GM20431 (cell line): ENCODE measurements at regions not wholly inside any gene's neighbourhood (a gene's known extent, or its start where the extent isn't known, plus 50 kb on each side); places are given as distances from the start of the nearest gene placed in this dataset.

ENCODE experiments used
- in situ Hi-C: fragments of 300-500 bp; cut with MseI, MboI; formaldehyde crosslinking; loops from one replicate; pipeline ENCODE4 v1.15.0; 2020; ENCODE audit warnings: low sequenced_read_pairs; ENCODE audit not compliant: unreplicated experiment

DNA sequence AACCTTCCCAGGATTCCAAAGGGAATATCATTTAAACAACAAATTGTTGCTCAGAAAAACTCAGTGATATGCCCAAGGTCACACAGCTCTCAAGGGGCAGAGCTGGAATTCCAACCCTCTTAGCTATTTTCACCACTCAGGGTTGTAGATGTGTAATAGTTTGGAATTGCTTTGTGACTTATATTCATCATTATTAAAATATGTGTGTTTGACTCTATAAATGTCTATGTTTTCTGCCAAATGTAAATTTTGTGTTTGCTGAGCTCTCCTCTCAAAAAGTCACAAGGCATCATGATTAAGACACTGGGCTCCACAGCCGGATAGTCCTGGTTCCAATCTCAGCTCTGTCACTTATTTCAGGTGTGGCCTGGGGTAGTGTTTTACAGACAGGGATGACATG lies 407.3 kb downstream of the TMEM135 start:
- in situ Hi-C loops: no loop called here

DNA sequence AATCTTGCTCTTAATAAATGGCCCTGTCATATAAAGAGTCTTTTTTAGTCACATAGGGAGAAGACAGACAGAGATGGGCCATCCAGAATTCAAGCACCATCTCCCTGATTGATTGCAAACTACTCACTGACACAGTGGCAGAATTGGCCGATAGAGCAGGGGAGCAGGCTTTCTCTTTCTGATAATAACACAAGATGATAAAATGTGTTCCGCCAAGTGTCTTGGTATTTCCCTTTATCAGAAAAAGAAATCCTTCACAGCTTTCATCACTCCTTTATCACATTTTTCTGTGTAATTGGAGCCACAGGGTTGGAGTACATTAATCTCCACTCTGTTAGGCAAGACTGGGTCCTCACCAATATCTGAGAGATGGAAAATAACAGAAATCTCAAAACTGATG lies 406.0 kb downstream of the TMEM135 start:
- in situ Hi-C loops: no loop called here

- in situ Hi-C loops: no loop called here
Measured at GRCh38 chr11:87440076-87440770, 402.5 kb downstream of the TMEM135 start.

DNA sequence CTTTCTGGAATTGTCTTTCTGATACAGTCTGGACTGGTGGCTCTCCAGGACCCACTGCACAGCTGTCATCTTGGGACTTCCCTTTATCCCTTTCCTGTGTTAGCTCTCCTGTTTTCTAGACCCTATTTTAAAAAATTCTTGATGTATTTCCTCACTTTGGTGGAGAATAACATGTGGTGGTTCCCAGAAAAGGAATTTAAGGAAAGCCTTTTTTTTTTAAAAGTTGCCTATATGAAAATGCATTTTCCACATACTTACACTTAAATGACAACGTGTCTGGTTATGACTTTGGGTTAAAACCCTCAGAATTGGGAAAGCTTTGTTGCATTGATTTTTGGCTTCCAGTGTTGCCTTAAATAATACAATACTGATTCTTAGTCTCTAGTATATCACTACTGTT lies 400.7 kb downstream of the TMEM135 start:
- in situ Hi-C loops: no loop called here

GRCh38 chr11:87437844-87438223 lies 400.1 kb downstream of the TMEM135 start:
- in situ Hi-C loops: no loop called here

DNA sequence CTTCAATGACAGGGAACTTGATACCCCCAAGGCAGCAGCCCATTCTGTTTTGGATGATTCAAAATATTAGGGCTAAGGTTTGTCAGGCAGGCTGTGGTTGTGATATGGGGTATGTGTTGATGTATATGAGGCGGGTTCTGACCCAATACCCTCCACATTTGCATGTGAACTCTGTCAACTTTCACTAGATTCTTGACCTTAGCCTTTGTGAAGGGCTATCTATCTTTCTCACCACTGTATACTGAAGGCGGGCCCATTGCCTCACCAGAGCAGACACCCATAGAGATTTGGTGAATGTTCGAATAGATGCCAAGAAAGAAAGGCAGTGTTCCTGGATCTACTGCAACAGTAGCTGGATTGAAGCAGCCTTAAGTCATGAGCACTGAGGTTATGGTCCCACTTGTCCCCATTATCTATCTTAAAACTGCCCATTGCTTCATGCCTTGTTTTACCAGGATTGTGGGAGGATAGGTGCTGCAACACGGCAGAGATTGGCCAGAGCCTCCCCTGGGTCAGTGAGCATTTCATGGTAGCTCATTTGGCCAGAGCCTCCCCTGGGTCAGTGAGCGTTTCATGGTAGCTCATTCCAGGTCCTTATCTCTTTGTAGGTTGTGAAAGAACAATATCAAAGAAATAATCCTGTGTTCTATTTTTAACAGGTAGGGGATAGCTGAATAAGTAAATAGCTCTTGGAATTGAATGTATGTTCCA lies 399.6 kb downstream of the TMEM135 start:
- in situ Hi-C loops: no loop called here

- in situ Hi-C loops: no loop called here
Measured at GRCh38 chr11:87432022-87432421, 394.3 kb downstream of the TMEM135 start.

GRCh38 chr11:87431392-87431791 lies 393.7 kb downstream of the TMEM135 start:
- in situ Hi-C loops: no loop called here

GRCh38 chr11:87430821-87431220 lies 393.1 kb downstream of the TMEM135 start:
- in situ Hi-C loops: no loop called here

DNA sequence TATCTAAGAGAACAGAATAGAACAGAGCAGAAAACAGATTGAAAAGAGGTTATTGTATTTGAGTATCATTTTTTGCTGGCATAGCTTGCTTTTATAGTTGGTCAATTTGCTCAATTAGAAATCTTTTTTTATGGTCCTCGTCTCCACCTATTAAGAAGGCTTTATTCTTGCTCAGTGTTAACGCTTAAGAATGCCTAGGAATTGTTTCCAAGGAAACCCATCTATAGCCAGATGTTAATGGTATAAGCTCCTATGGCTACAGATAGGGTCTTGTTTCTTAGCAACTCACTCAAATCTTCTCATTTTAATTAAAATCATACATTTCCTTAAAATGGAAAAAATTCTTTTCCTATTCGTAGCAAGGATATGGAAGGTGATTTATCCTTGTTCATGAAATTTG lies 392.3 kb downstream of the TMEM135 start:
- in situ Hi-C loops: no loop called here

- in situ Hi-C loops: no loop called here
Measured at GRCh38 chr11:87428266-87428665, 390.5 kb downstream of the TMEM135 start.

DNA sequence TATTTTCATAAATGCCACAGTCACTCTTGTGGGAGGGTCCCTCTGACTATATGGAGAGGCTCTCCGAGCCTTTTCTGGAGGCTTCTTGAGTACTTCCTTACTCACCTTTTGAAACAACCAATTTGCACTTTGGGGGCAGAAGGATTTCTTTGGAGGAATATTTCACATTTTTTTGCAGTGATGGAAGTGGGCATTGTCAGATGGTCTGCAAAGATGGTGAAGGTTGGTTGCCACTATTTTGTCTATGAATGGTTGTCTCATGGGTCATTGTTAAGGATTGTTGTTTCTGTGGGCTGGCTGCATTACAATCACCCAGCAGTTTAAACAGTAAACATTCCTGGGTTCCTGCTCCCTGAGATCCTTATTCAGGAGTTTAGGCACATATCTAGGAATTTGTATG lies 388.2 kb downstream of the TMEM135 start:
- in situ Hi-C loops: no loop called here

GRCh38 chr11:87425391-87425790 lies 387.7 kb downstream of the TMEM135 start:
- in situ Hi-C loops: no loop called here

- in situ Hi-C loops: no loop called here
Measured at GRCh38 chr11:87423161-87423560, 385.4 kb downstream of the TMEM135 start.

GRCh38 chr11:87422566-87422965 lies 384.8 kb downstream of the TMEM135 start:
- in situ Hi-C loops: no loop called here

GRCh38 chr11:87421422-87421821 lies 383.7 kb downstream of the TMEM135 start:
- in situ Hi-C loops: no loop called here

- in situ Hi-C loops: no loop called here
Measured at GRCh38 chr11:87417951-87418350, 380.2 kb downstream of the TMEM135 start.

GRCh38 chr11:87405843-87406242 lies 368.1 kb downstream of the TMEM135 start:
- in situ Hi-C loops: no loop called here

GRCh38 chr11:87405356-87405755 lies 367.6 kb downstream of the TMEM135 start:
- in situ Hi-C loops: no loop called here

- in situ Hi-C loops: no loop called here
Measured at GRCh38 chr11:87401653-87402052, 363.9 kb downstream of the TMEM135 start.

- in situ Hi-C loops: no loop called here
Measured at GRCh38 chr11:87399341-87399740, 361.6 kb downstream of the TMEM135 start.

DNA sequence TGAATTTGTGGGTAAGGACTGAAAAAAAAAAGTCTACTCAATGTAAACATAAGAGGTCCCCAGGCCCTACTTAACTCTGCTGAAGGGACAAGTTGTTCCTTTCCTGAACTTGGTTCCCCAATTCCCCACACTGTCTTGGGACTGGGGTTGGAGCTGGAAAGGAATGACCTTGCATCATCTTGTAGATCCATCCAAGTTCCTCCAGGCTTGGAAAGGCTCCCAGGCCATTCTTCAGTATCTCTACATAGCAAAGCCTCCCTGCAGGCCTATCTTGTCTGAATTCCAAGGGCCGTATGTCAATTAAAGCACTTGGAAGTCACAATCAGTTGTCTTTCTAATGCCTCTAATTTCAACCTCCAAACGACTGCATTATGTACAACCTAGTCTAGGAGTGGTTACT lies 361.2 kb downstream of the TMEM135 start:
- in situ Hi-C loops: no loop called here
